ENCODE measurements at regions not wholly inside any gene's neighbourhood (a gene's known extent, or its start where the extent isn't known, plus 50 kb on each side); places are given as distances from the start of the nearest gene placed in this dataset.

- H3K4me3 Mint-ChIP-seq: no peak overlapping the region
- H3K27me3 Mint-ChIP-seq (ENCODE audit: low read depth in 3 of 3): peaks cover 2 to 18% (median 9%) of the 10 kb centered on the region in 3 donors
- peaks cover 0 to 4% (median 0%) of the 10 kb centered on the region in 3 donors for H3K36me3 Mint-ChIP-seq
- peaks cover 0 to 3% (median 0%) of the 10 kb centered on the region in 6 donors for H3K9me3 Mint-ChIP-seq
- H3K27ac Mint-ChIP-seq: no peak overlapping the region
- no peak for DNase-seq
- H3K4me1 Mint-ChIP-seq: no peaks in the 10 kb centered on the region
These were observed 85.2 kb upstream of the NR2F2 start for GRCh38 chr15:96245252-96245651.

- H3K36me3 Mint-ChIP-seq: peaks cover 0 to 4% (median 0%) of the 10 kb centered on the region in 3 donors
- no peak overlapping the region for H3K4me3 Mint-ChIP-seq
- peaks cover 2 to 18% (median 9%) of the 10 kb centered on the region in 3 donors for H3K27me3 Mint-ChIP-seq (ENCODE audit: low read depth in 3 of 3)
- no peak overlapping the region for H3K27ac Mint-ChIP-seq
- H3K9me3 Mint-ChIP-seq: peaks cover 0 to 3% (median 0%) of the 10 kb centered on the region in 6 donors
- no peak for DNase-seq
- H3K4me1 Mint-ChIP-seq: no peaks in the 10 kb centered on the region
These were observed 84.4 kb upstream of the NR2F2 start for GRCh38 chr15:96246057-96246456.

GRCh38 chr15:96247621-96248305 lies 82.7 kb upstream of the NR2F2 start:
- peaks cover 0 to 5% (median 0%) of the 10 kb centered on the region in 6 donors for H3K9me3 Mint-ChIP-seq
- no peak overlapping the region for H3K27ac Mint-ChIP-seq
- H3K36me3 Mint-ChIP-seq: peaks cover 0 to 4% (median 0%) of the 10 kb centered on the region in 3 donors
- no peak overlapping the region for H3K4me3 Mint-ChIP-seq
- peaks cover 4 to 18% (median 7%) of the 10 kb centered on the region in 3 donors for H3K27me3 Mint-ChIP-seq (ENCODE audit: low read depth in 3 of 3)
- no peaks in the 10 kb centered on the region for H3K4me1 Mint-ChIP-seq
- DNase-seq: no peak

GRCh38 chr15:96252148-96252547 lies 78.4 kb upstream of the NR2F2 start:
- H3K27me3 Mint-ChIP-seq (ENCODE audit: low read depth in 3 of 3): peaks cover 3 to 11% (median 4%) of the 10 kb centered on the region in 3 donors
- DNase-seq: no peak
- no peak overlapping the region for H3K4me3 Mint-ChIP-seq
- H3K4me1 Mint-ChIP-seq: no peaks in the 10 kb centered on the region
- peaks cover 0 to 2% (median 0%) of the 10 kb centered on the region in 6 donors for H3K9me3 Mint-ChIP-seq
- no peaks in the 10 kb centered on the region for H3K36me3 Mint-ChIP-seq
- no peak overlapping the region for H3K27ac Mint-ChIP-seq

GRCh38 chr15:96253006-96253747 lies 77.3 kb upstream of the NR2F2 start:
- Mint-ChIP-seq H3K36me3 (no peaks in the 10 kb centered on the region), H3K4me3 (no peak overlapping the region), H3K4me1 (no peaks in the 10 kb centered on the region), H3K27ac (no peak overlapping the region), H3K9me3 (peaks cover 0 to 2% (median 0%) of the 10 kb centered on the region in 6 donors), H3K27me3 (ENCODE audit: low read depth in 3 of 3) (peaks cover 4 to 11% (median 4%) of the 10 kb centered on the region in 3 donors)
- DNase-seq: no peak

GRCh38 chr15:96254173-96254572 lies 76.3 kb upstream of the NR2F2 start:
- Mint-ChIP-seq H3K27me3 (ENCODE audit: low read depth in 3 of 3) (peaks cover 4 to 6% (median 6%) of the 10 kb centered on the region in 3 donors), H3K4me1 (no peaks in the 10 kb centered on the region), H3K9me3 (peaks cover 0 to 2% (median 0%) of the 10 kb centered on the region in 6 donors), H3K4me3 (no peak overlapping the region), H3K27ac (no peak overlapping the region), H3K36me3 (no peaks in the 10 kb centered on the region)
- DNase-seq: no peak

GRCh38 chr15:96255599-96255998 lies 74.9 kb upstream of the NR2F2 start:
- H3K4me1 Mint-ChIP-seq: no peaks in the 10 kb centered on the region
- peaks cover 0 to 2% (median 0%) of the 10 kb centered on the region in 6 donors for H3K9me3 Mint-ChIP-seq
- no peak overlapping the region for H3K4me3 Mint-ChIP-seq
- peaks cover 4 to 11% (median 6%) of the 10 kb centered on the region in 3 donors for H3K27me3 Mint-ChIP-seq (ENCODE audit: low read depth in 3 of 3)
- H3K36me3 Mint-ChIP-seq: no peaks in the 10 kb centered on the region
- no peak overlapping the region for H3K27ac Mint-ChIP-seq
- DNase-seq: no peak

GRCh38 chr15:96261575-96262034 lies 68.9 kb upstream of the NR2F2 start:
- no peak overlapping the region for H3K4me3 Mint-ChIP-seq
- H3K9me3 Mint-ChIP-seq: no peaks in the 10 kb centered on the region
- peaks cover 1 to 16% (median 5%) of the 10 kb centered on the region in 3 donors for H3K27me3 Mint-ChIP-seq (ENCODE audit: low read depth in 3 of 3)
- no peaks in the 10 kb centered on the region for H3K36me3 Mint-ChIP-seq
- H3K4me1 Mint-ChIP-seq: no peaks in the 10 kb centered on the region
- no peak for DNase-seq
- H3K27ac Mint-ChIP-seq: no peak overlapping the region

- no peak for DNase-seq
- Mint-ChIP-seq H3K36me3 (no peaks in the 10 kb centered on the region), H3K9me3 (no peaks in the 10 kb centered on the region), H3K27ac (no peak overlapping the region), H3K27me3 (ENCODE audit: low read depth in 3 of 3) (peaks cover 1 to 17% (median 3%) of the 10 kb centered on the region in 3 donors), H3K4me3 (no peak overlapping the region), H3K4me1 (no peaks in the 10 kb centered on the region)
These were observed 68.4 kb upstream of the NR2F2 start for GRCh38 chr15:96262097-96262496.

GRCh38 chr15:96262549-96263489 lies 67.7 kb upstream of the NR2F2 start:
- no peak for DNase-seq
- no peaks in the 10 kb centered on the region for H3K4me1 Mint-ChIP-seq

GRCh38 chr15:96264351-96264798 lies 66.1 kb upstream of the NR2F2 start:
- no peaks in the 10 kb centered on the region for H3K9me3 Mint-ChIP-seq
- no peaks in the 10 kb centered on the region for H3K4me1 Mint-ChIP-seq
- H3K27me3 Mint-ChIP-seq (ENCODE audit: low read depth in 3 of 3): peaks cover 4 to 12% (median 6%) of the 10 kb centered on the region in 3 donors
- no peak overlapping the region for H3K27ac Mint-ChIP-seq
- no peaks in the 10 kb centered on the region for H3K36me3 Mint-ChIP-seq
- H3K4me3 Mint-ChIP-seq: no peak overlapping the region
- no peak for DNase-seq

More at GRCh38 chr15:96262549-96263489, 67.7 kb upstream of the NR2F2 start:
- H3K27me3 Mint-ChIP-seq (ENCODE audit: low read depth in 3 of 3): peaks cover 1 to 17% (median 6%) of the 10 kb centered on the region in 3 donors
- no peak overlapping the region for H3K27ac Mint-ChIP-seq
- H3K4me3 Mint-ChIP-seq: no peak overlapping the region
- H3K36me3 Mint-ChIP-seq: no peaks in the 10 kb centered on the region
- no peaks in the 10 kb centered on the region for H3K9me3 Mint-ChIP-seq

- no peak overlapping the region for H3K4me3 Mint-ChIP-seq
- DNase-seq: no peak
- H3K36me3 Mint-ChIP-seq: no peaks in the 10 kb centered on the region
- H3K9me3 Mint-ChIP-seq: no peaks in the 10 kb centered on the region
- no peak overlapping the region for H3K27ac Mint-ChIP-seq
- peaks cover 4 to 11% (median 6%) of the 10 kb centered on the region in 3 donors for H3K27me3 Mint-ChIP-seq (ENCODE audit: low read depth in 3 of 3)
- no peaks in the 10 kb centered on the region for H3K4me1 Mint-ChIP-seq
These were observed 65.5 kb upstream of the NR2F2 start for GRCh38 chr15:96264801-96265515.

GRCh38 chr15:96266456-96266855 lies 64.0 kb upstream of the NR2F2 start:
- H3K9me3 Mint-ChIP-seq: no peaks in the 10 kb centered on the region
- no peaks in the 10 kb centered on the region for H3K36me3 Mint-ChIP-seq
- H3K4me3 Mint-ChIP-seq: no peak overlapping the region
- peaks cover 6 to 8% (median 7%) of the 10 kb centered on the region in 3 donors for H3K27me3 Mint-ChIP-seq (ENCODE audit: low read depth in 3 of 3)
- no peak for DNase-seq
- H3K27ac Mint-ChIP-seq: no peak overlapping the region
- no peaks in the 10 kb centered on the region for H3K4me1 Mint-ChIP-seq

Measured in immature natural killer cell (primary cell).